Gastroesophageal sphincter (tissue), 3 donors: ENCODE measurements at regions not wholly inside any gene's neighbourhood (a gene's known extent, or its start where the extent isn't known, plus 50 kb on each side); places are given as distances from the start of the nearest gene placed in this dataset.

ENCODE experiments used
- CTCF ChIP-seq, 4 experiments: fragments of 200-600 bp in 2 of 4; fragments of 450-650 bp in 2 of 4; sonication (generic) in 1 of 4; IDR thresholded peaks; one replicate each; pipeline ENCODE4 v1.5.1; 2017 to 2019; ENCODE audit warnings: antibody characterized with exemption in 4 of 4, mild to moderate bottlenecking in 2 of 4, moderate library complexity in 2 of 4
- EP300 ChIP-seq: sonication (generic); formaldehyde crosslinking; IDR thresholded peaks from one replicate; pipeline ENCODE4 v1.6.1; 2017; ENCODE audit warnings: antibody characterized with exemption, mild to moderate bottlenecking
- POLR2A ChIP-seq, 2 donors: fragments of 450-650 bp; IDR thresholded peaks; one replicate each; pipeline ENCODE4 v1.6.1; 2017; ENCODE audit warnings: antibody characterized with exemption in 2 of 2, mild to moderate bottlenecking in 2 of 2, moderate library complexity in 1 of 2
- POLR2AphosphoS5 ChIP-seq: sonication (generic); formaldehyde crosslinking; IDR thresholded peaks from one replicate; pipeline ENCODE4 v1.6.1; 2017; ENCODE audit warnings: antibody characterized with exemption

- TF ChIP-seq CTCF (IDR thresholded peaks at IDR 0.05): no peak
- TF ChIP-seq EP300: no peak
- TF ChIP-seq POLR2A (IDR thresholded peaks at IDR 0.05): no peak
- no peak for TF ChIP-seq POLR2AphosphoS5
These were observed 109.9 kb downstream of the OLFM4 start for GRCh38 chr13:53138376-53139036.
